H1 (cell line): ENCODE measurements at regions not wholly inside any gene's neighbourhood (a gene's known extent, or its start where the extent isn't known, plus 50 kb on each side); places are given as distances from the start of the nearest gene placed in this dataset.

ENCODE experiments used
- CTCF ChIA-PET: fragments of 300-600 bp; sonication (Branson Sonifier 250); formaldehyde crosslinking; loops from one replicate; lab custom pipeline; 2021; ENCODE audit not compliant: partially characterized antibody; lab: Charles Lee
- POLR2A ChIA-PET: fragments of 300-600 bp; sonication (Branson Sonifier 250); formaldehyde crosslinking; loops from one replicate; lab custom pipeline; 2021; ENCODE audit warnings: inconsistent platforms; ENCODE audit not compliant: partially characterized antibody; lab: Charles Lee
- DNase-seq, 2 experiments: peaks; one replicate each; pipeline versions ENCODE4 v3.0.0 to v3.0.0-alpha.2; 2010 to 2022; ENCODE audit warnings: low spot score in 2 of 2, low read depth in 1 of 2, mixed read lengths in 1 of 2
- FAIRE-seq: peaks from 2 replicates; lab custom pipeline; 2011; peaks lifted over from hg19 to GRCh38; lab: Jason Lieb, UNC
- H2AFZ ChIP-seq: 2 replicates; pipeline ENCODE4 v1.8.1; 2012; ENCODE audit warnings: low read length, inconsistent platforms
- H2AK5ac ChIP-seq: 2 replicates; pipeline ENCODE4 v1.6.1; 2013; ENCODE audit warnings: low read depth, low read length
- H2BK120ac ChIP-seq: replicated peaks from 2 replicates; pipeline ENCODE3; 2013; ENCODE audit warnings: low read depth, low read length, inconsistent platforms
- H2BK12ac ChIP-seq: 2 replicates; pipeline ENCODE4 v1.6.1; 2013; ENCODE audit warnings: low read depth, low read length
- H2BK15ac ChIP-seq: 2 replicates; pipeline ENCODE4 v1.6.1; 2013; ENCODE audit warnings: low read length
- H2BK20ac ChIP-seq: 2 replicates; pipeline ENCODE4 v1.6.1; 2013; ENCODE audit warnings: low read length
- H2BK5ac ChIP-seq: 2 replicates; pipeline ENCODE4 v1.6.1; 2013; ENCODE audit warnings: low read depth, low read length
- H3K14ac ChIP-seq: 2 replicates; pipeline ENCODE4 v1.6.1; 2013; ENCODE audit warnings: inconsistent platforms; ENCODE audit not compliant: insufficient read length
- H3K18ac ChIP-seq: 2 replicates; pipeline ENCODE4 v1.6.1; 2013; ENCODE audit warnings: low read length; ENCODE audit errors: extremely low read depth
- H3K23ac ChIP-seq: 2 replicates; pipeline ENCODE4 v1.6.1; 2013; ENCODE audit warnings: inconsistent platforms; ENCODE audit not compliant: insufficient read length
- H3K23me2 ChIP-seq: 2 replicates; pipeline ENCODE4 v1.6.1; 2013; ENCODE audit warnings: low read depth, low read length
- H3K27ac ChIP-seq: 2 replicates; pipeline ENCODE4 v1.6.1; 2011; ENCODE audit warnings: low read depth, low read length, inconsistent platforms
- H3K27me3 ChIP-seq, 4 experiments: replicated peaks in 1 of 4; 1 replicate in 1 of 4; 2 replicates in 3 of 4; pipeline versions ENCODE4 v1.6.1 to v1.8.1; 2011 to 2013; ENCODE audit warnings: low read length in 3 of 4, mild to moderate bottlenecking in 3 of 4, inconsistent platforms in 2 of 4, mixed read lengths in 2 of 4, moderate library complexity in 1 of 4; ENCODE audit not compliant: control insufficient read depth in 3 of 4, insufficient read depth in 3 of 4; ENCODE audit errors: extremely low read depth in 1 of 4
- H3K36me3 ChIP-seq, 4 experiments: 2 replicates each; pipeline versions ENCODE4 v1.6.1 to v1.8.1; 2011 to 2013; ENCODE audit warnings: mild to moderate bottlenecking in 4 of 4, low read length in 3 of 4, moderate library complexity in 2 of 4, control low read depth in 1 of 4, inconsistent platforms in 1 of 4; ENCODE audit not compliant: insufficient read depth in 4 of 4, control insufficient read depth in 2 of 4
- H3K4ac ChIP-seq: replicated peaks from 2 replicates; pipeline ENCODE3; 2013; ENCODE audit warnings: low read length, low read depth, mixed read lengths, inconsistent platforms; ENCODE audit not compliant: insufficient read length
- H3K4me1 ChIP-seq, 4 experiments: replicated peaks in 1 of 4; 1 replicate in 1 of 4; 2 replicates in 3 of 4; pipeline versions ENCODE4 v1.6.1 to v1.8.1; 2011 to 2013; ENCODE audit warnings: low read length in 3 of 4, inconsistent platforms in 2 of 4, mixed read lengths in 1 of 4; ENCODE audit not compliant: insufficient read depth in 4 of 4, control insufficient read depth in 3 of 4
- H3K4me2 ChIP-seq, 2 experiments: 2 replicates each; pipeline versions ENCODE4 v1.6.1 to v1.8.1; 2011 to 2013; ENCODE audit warnings: low read depth in 2 of 2, low read length in 2 of 2, control low read depth in 1 of 2, inconsistent platforms in 1 of 2, mild to moderate bottlenecking in 1 of 2; ENCODE audit not compliant: insufficient read depth in 1 of 2
- H3K4me3 ChIP-seq, 4 experiments: fragments of 200-600, 300-600 bp in 1 of 4; sonication (generic), shearing (Covaris generic), sonication (Bioruptor Twin) in 1 of 4; 2 replicates each; pipeline versions ENCODE4 v1.5.1 to v1.8.1; 2011 to 2016; ENCODE audit warnings: low read length in 4 of 4, low read depth in 3 of 4, control low read depth in 2 of 4, inconsistent platforms in 2 of 4, mild to moderate bottlenecking in 2 of 4, mixed read lengths in 1 of 4, moderate library complexity in 1 of 4; ENCODE audit not compliant: insufficient read depth in 2 of 4; ENCODE audit errors: extremely low read depth in 1 of 4
- H3K56ac ChIP-seq: replicated peaks from 2 replicates; pipeline ENCODE3; 2013; ENCODE audit warnings: low read depth, mild to moderate bottlenecking, mixed read lengths, low read length, inconsistent platforms; ENCODE audit not compliant: insufficient read length
- H3K79me1 ChIP-seq: 2 replicates; pipeline ENCODE4 v1.6.1; 2013; ENCODE audit warnings: low read depth, low read length, control low read depth
- H3K79me2 ChIP-seq, 2 experiments: 2 replicates each; pipeline versions ENCODE4 v1.6.1 to v1.8.1; 2012 to 2013; ENCODE audit warnings: low read length in 2 of 2, mild to moderate bottlenecking in 2 of 2, inconsistent platforms in 1 of 2; ENCODE audit not compliant: insufficient read depth in 2 of 2, control insufficient read depth in 1 of 2
- H3K9ac ChIP-seq, 4 experiments: replicated peaks in 1 of 4; 1 replicate in 1 of 4; 2 replicates in 3 of 4; pipeline versions ENCODE4 v1.6.1 to v1.8.1; 2011 to 2013; ENCODE audit warnings: low read depth in 3 of 4, low read length in 3 of 4, control low read depth in 2 of 4, mild to moderate bottlenecking in 2 of 4, moderate library complexity in 2 of 4, inconsistent platforms in 1 of 4; ENCODE audit errors: extremely low read depth in 1 of 4
- H3K9me3 ChIP-seq, 2 experiments: 2 replicates each; pipeline versions ENCODE4 v1.6.1 to v1.8.1; 2012 to 2013; ENCODE audit warnings: mild to moderate bottlenecking in 2 of 2, moderate library complexity in 2 of 2, control low read depth in 1 of 2, inconsistent platforms in 1 of 2, low read depth in 1 of 2, low read length in 1 of 2, mixed read lengths in 1 of 2; ENCODE audit not compliant: insufficient read depth in 2 of 2
- H4K20me1 ChIP-seq, 2 experiments: replicated peaks in 1 of 2; 2 replicates each; pipeline versions ENCODE3 to v1.8.1; 2011 to 2013; ENCODE audit warnings: inconsistent platforms in 2 of 2, low read length in 2 of 2, mild to moderate bottlenecking in 1 of 2; ENCODE audit not compliant: insufficient read depth in 2 of 2, control insufficient read depth in 1 of 2
- H4K5ac ChIP-seq: 2 replicates; pipeline ENCODE4 v1.6.1; 2013; ENCODE audit warnings: low read length, low read depth, mixed read lengths, inconsistent platforms; ENCODE audit not compliant: insufficient read length
- H4K8ac ChIP-seq: 2 replicates; pipeline ENCODE4 v1.8.0; 2013; ENCODE audit warnings: mild to moderate bottlenecking, moderate library complexity, low read length, inconsistent platforms; ENCODE audit not compliant: insufficient read depth; ENCODE audit errors: extremely low read depth
- H4K91ac ChIP-seq: replicated peaks from 2 replicates; pipeline ENCODE3; 2013; ENCODE audit warnings: low read length, mixed read lengths, inconsistent platforms; ENCODE audit not compliant: insufficient read length
- CEBPB ChIP-seq: IDR thresholded peaks from 2 replicates; pipeline ENCODE4 v1.6.1; 2012; ENCODE audit warnings: low read depth, low read length
- EP300 ChIP-seq, 2 experiments: IDR thresholded peaks; 1 replicate in 1 of 2; 2 replicates in 1 of 2; pipeline ENCODE4 v1.6.1; 2011 to 2012; ENCODE audit warnings: low read depth in 2 of 2, low read length in 2 of 2, mild to moderate bottlenecking in 2 of 2, borderline replicate concordance in 1 of 2, inconsistent platforms in 1 of 2, moderate library complexity in 1 of 2
- EZH2 ChIP-seq: fragments of 200-600 bp; sonication (generic); IDR thresholded peaks from 2 replicates; pipeline ENCODE4 v1.7.1; 2012; ENCODE audit warnings: low read depth, mild to moderate bottlenecking, moderate library complexity, low read length, inconsistent platforms; ENCODE audit not compliant: severe bottlenecking
- FOSL1 ChIP-seq: IDR thresholded peaks from 2 replicates; pipeline ENCODE4 v1.6.1; 2011; ENCODE audit warnings: mild to moderate bottlenecking, low read depth, low read length, moderate library complexity; ENCODE audit not compliant: insufficient read depth
- POLR2A ChIP-seq, 2 experiments: IDR thresholded peaks; 1 replicate in 1 of 2; 2 replicates in 1 of 2; pipeline ENCODE4 v1.6.1; 2011; ENCODE audit warnings: low read depth in 2 of 2, low read length in 2 of 2, mild to moderate bottlenecking in 2 of 2; ENCODE audit errors: control extremely low read depth in 1 of 2
- POU5F1 ChIP-seq: IDR thresholded peaks from 2 replicates; pipeline ENCODE4 v1.6.1; 2011; ENCODE audit warnings: low read depth, mild to moderate bottlenecking, low read length, moderate library complexity
- RBBP5 ChIP-seq: IDR thresholded peaks from 2 replicates; pipeline ENCODE4 v1.7.1; 2012; ENCODE audit warnings: low read depth, mild to moderate bottlenecking, inconsistent platforms, low read length, moderate library complexity, borderline replicate concordance
- SP1 ChIP-seq: IDR thresholded peaks from 2 replicates; pipeline ENCODE4 v1.6.1; 2011; ENCODE audit warnings: low read depth, low read length
- WGBS, 2 experiments: shearing (Covaris generic) in 1 of 2; methylation state at CpG; one replicate each; pipeline versions ENCODE4 v1.1.6 to v1.1.7; 2013 to 2015; ENCODE audit warnings: low lambda C conversion rate in 2 of 2, mixed read lengths in 2 of 2, inconsistent platforms in 1 of 2, low coverage in 1 of 2, missing lambda C conversion rate in 1 of 2; ENCODE audit not compliant: insufficient replicate concordance in 2 of 2, insufficient coverage in 1 of 2, insufficient read length in 1 of 2; ENCODE audit errors: extremely low coverage in 1 of 2, missing lambda C conversion rate in 1 of 2; 5-methylcytosine and 5-hydroxymethylcytosine counted together

DNA sequence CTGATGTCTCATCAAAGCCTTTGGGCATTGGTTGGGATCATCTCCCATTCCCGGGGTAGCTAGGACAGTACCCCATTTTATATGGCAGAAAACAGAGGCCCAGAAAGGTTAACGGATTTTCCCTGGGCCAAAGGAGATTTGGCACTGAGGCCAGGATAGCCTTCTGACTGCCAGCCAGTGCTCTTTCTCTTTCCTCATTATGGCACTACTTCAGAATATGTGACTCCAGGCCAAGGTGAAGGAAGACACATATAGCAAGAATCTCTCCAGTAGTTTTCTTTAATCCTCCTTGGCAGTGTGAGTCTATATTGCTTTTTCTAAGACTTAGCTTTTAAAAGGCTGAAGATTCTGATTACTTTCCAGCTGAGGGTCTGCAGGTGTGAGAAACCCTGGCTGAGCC, 94.8 kb upstream of the AMOTL1 start:
- H3K27ac ChIP-seq = no peak overlapping the region
- no peak overlapping the region for H3K4me3 ChIP-seq
- no peaks in the 10 kb centered on the region for H3K36me3 ChIP-seq
- H3K4me1 ChIP-seq = peaks cover 0 to 7% (median 0%) of the 10 kb centered on the region in 4 experiments; a peak in 1 of 7 replicates
- H2BK15ac ChIP-seq = no peak overlapping the region
- H3K4me2 ChIP-seq = no peak overlapping the region
- H3K18ac ChIP-seq = no peak overlapping the region
- no peak overlapping the region for H3K14ac ChIP-seq
- H3K79me2 ChIP-seq = no peaks in the 10 kb centered on the region
- no peak overlapping the region for H3K56ac ChIP-seq
- FAIRE-seq (no peak), DNase-seq (no peak)
- no peak overlapping the region for H2BK5ac ChIP-seq
- H3K23me2 ChIP-seq = no peaks in the 10 kb centered on the region
- H3K79me1 ChIP-seq = no peaks in the 10 kb centered on the region
- H3K27me3 ChIP-seq = no peaks in the 10 kb centered on the region
- H4K5ac ChIP-seq = no peak overlapping the region
- no peak overlapping the region for H3K4ac ChIP-seq
- H4K91ac ChIP-seq = no peak overlapping the region
- H2AK5ac ChIP-seq = no peak overlapping the region
- ChIA-PET POLR2A (interaction anchor here (1.0 to 17.2 kb wide), 3 partner anchors 9 to 17 kb away, joined by 3 to 167 read pairs (median 11); no protein-coding TSS in a partner anchor), CTCF (interaction anchor here (7.0 kb wide), 1 partner anchor 50 kb away, joined by 33 read pairs; no protein-coding TSS in a partner anchor)
- H2BK12ac ChIP-seq = no peak overlapping the region
- no peak overlapping the region for H3K9ac ChIP-seq
- H2AFZ ChIP-seq = no peak overlapping the region
- H2BK20ac ChIP-seq = no peak overlapping the region
- no peak overlapping the region for H4K8ac ChIP-seq
- H3K23ac ChIP-seq = no peak overlapping the region
- no peak overlapping the region for H2BK120ac ChIP-seq
- no peaks in the 10 kb centered on the region for H4K20me1 ChIP-seq
- WGBS, 2 experiments = 88% methylated on average over 2 of the region's 2 CpGs; no CpG with 5 or more reads in 1 of the 2 experiments
- no peak for TF ChIP-seq POU5F1
- TF ChIP-seq EP300 (IDR thresholded peaks at IDR 0.05; ENCODE audit: borderline replicate concordance in 1 of 2, low read depth in 2 of 2, low read length in 2 of 2) = no peak
- TF ChIP-seq FOSL1 = no peak
- no peak for TF ChIP-seq EZH2
- TF ChIP-seq POLR2A (IDR thresholded peaks at IDR 0.05; ENCODE audit: control extremely low read depth in 1 of 2, low read depth in 2 of 2, low read length in 2 of 2) = no peak
- no peak for TF ChIP-seq RBBP5
- TF ChIP-seq CEBPB = no peak
- no peak for TF ChIP-seq SP1
- H3K9me3 ChIP-seq = no peaks in the 10 kb centered on the region
